Activated naive CD8-positive, alpha-beta T cell treated with anti-CD3 and anti-CD28 coated beads for 36 hours (primary cell): ENCODE measurements at regions not wholly inside any gene's neighbourhood (a gene's known extent, or its start where the extent isn't known, plus 50 kb on each side); places are given as distances from the start of the nearest gene placed in this dataset.
"Not testable (repeated sequence)": the region's sequence is repeated elsewhere in the genome, so short reads cannot be mapped to it uniquely, and the experiment has no call there.

ENCODE experiments used
- DNase-seq: peaks from one replicate; pipeline ENCODE4 v3.0.0; 2021
- H3K27ac Mint-ChIP-seq: one replicate; pipeline ENCODE4 v1.8.0; 2022; ENCODE audit warnings: mild to moderate bottlenecking, moderate library complexity, mixed read lengths
- H3K27me3 Mint-ChIP-seq: one replicate; pipeline ENCODE4 v1.8.0; 2022; ENCODE audit warnings: mild to moderate bottlenecking, mixed read lengths
- H3K36me3 Mint-ChIP-seq: one replicate; pipeline ENCODE4 v1.8.0; 2021; ENCODE audit warnings: mild to moderate bottlenecking, mixed read lengths
- H3K4me1 Mint-ChIP-seq: one replicate; pipeline ENCODE4 v1.8.0; 2021; ENCODE audit warnings: mixed read lengths
- H3K4me3 Mint-ChIP-seq: one replicate; pipeline ENCODE4 v1.8.0; 2022; ENCODE audit warnings: mild to moderate bottlenecking, moderate library complexity, mixed read lengths
- H3K9me3 Mint-ChIP-seq: one replicate; pipeline ENCODE4 v1.8.0; 2022; ENCODE audit warnings: mixed read lengths

- Mint-ChIP-seq H3K4me1 (no peaks in the 10 kb centered on the region), H3K36me3 (no peaks in the 10 kb centered on the region), H3K4me3 (no peak overlapping the region), H3K9me3 (peaks cover 10% of the 10 kb centered on the region), H3K27ac (no peak overlapping the region), H3K27me3 (no peaks in the 10 kb centered on the region)
- DNase-seq = no peak
Measured at GRCh38 chr14:83566567-83566966, 1963.4 kb upstream of the FLRT2 start.

GRCh38 chr14:83568141-83568540 is 1961.8 kb upstream of the FLRT2 start:
- Mint-ChIP-seq H3K9me3 (peaks cover 10% of the 10 kb centered on the region), H3K4me1 (no peaks in the 10 kb centered on the region), H3K36me3 (no peaks in the 10 kb centered on the region), H3K4me3 (no peak overlapping the region), H3K27ac (no peak overlapping the region), H3K27me3 (no peaks in the 10 kb centered on the region)
- DNase-seq = no peak

- Mint-ChIP-seq H3K27me3 (no peaks in the 10 kb centered on the region), H3K4me1 (no peaks in the 10 kb centered on the region), H3K36me3 (no peaks in the 10 kb centered on the region), H3K27ac (no peak overlapping the region), H3K9me3 (peaks cover 11% of the 10 kb centered on the region), H3K4me3 (no peak overlapping the region)
- DNase-seq = no peak
Measured at GRCh38 chr14:83575301-83575700, 1954.6 kb upstream of the FLRT2 start.

DNA sequence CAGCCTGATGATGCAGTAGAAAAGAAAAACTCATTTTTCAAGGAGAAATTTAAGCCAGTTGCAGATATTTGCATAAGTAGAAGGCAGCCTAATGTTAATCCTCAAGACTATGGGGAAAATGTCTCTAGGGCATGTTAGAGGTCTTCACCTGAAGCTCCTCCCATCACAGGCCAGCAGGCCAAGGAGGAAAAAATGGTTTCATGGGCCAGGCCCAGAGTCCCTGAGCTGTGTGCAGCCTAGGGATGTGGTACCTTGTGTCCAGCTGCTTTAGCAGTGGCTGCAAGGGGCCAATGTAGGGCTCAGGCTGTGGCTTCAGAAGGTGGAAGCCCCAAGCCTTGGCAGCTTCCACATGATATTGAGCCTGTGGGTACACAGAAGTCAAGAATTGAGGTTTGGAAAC is 1946.7 kb upstream of the FLRT2 start:
- no peak for DNase-seq
- Mint-ChIP-seq H3K4me3 (no peak overlapping the region), H3K36me3 (no peaks in the 10 kb centered on the region), H3K27ac (no peak overlapping the region), H3K4me1 (no peaks in the 10 kb centered on the region), H3K9me3 (peaks cover 6% of the 10 kb centered on the region), H3K27me3 (no peaks in the 10 kb centered on the region)

- DNase-seq = no peak
- Mint-ChIP-seq H3K27ac (no peak overlapping the region), H3K9me3 (peaks cover 9% of the 10 kb centered on the region), H3K4me1 (no peaks in the 10 kb centered on the region), H3K27me3 (no peaks in the 10 kb centered on the region), H3K36me3 (no peaks in the 10 kb centered on the region), H3K4me3 (no peak overlapping the region)
Measured at GRCh38 chr14:83594874-83595273, 1935.1 kb upstream of the FLRT2 start.

DNA sequence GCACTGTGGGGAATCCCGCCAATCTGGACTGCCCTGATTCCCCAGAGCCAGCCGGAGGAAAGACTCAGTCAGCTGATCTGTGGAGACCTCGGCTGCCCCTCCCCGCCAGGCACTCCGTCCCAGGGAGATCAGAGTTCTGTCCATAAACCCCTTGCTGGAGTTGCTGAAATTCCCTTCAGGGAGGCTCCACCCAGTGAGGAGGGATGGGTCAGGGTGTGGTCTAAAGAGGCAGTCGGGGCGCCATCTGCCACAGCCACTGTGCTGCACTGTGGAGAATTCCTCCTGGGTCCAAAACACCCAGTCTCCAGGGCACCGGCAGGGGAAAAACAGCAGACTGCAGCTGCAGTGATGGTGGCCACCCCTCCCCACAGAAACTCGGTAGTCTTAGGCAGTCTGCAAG is 1922.3 kb upstream of the FLRT2 start:
- no peak for DNase-seq
- Mint-ChIP-seq H3K4me3 (no peak overlapping the region), H3K27ac (no peak overlapping the region), H3K4me1 (no peaks in the 10 kb centered on the region), H3K36me3 (no peaks in the 10 kb centered on the region), H3K27me3 (no peaks in the 10 kb centered on the region), H3K9me3 (peaks cover 18% of the 10 kb centered on the region)

GRCh38 chr14:83611491-83611890 is 1918.5 kb upstream of the FLRT2 start:
- peaks cover 7% of the 10 kb centered on the region for H3K9me3 Mint-ChIP-seq
- H3K27me3 Mint-ChIP-seq = no peaks in the 10 kb centered on the region
- no peak for DNase-seq
- H3K36me3 Mint-ChIP-seq = no peaks in the 10 kb centered on the region
- no peak overlapping the region for H3K4me3 Mint-ChIP-seq
- H3K4me1 Mint-ChIP-seq = no peaks in the 10 kb centered on the region
- no peak overlapping the region for H3K27ac Mint-ChIP-seq

DNA sequence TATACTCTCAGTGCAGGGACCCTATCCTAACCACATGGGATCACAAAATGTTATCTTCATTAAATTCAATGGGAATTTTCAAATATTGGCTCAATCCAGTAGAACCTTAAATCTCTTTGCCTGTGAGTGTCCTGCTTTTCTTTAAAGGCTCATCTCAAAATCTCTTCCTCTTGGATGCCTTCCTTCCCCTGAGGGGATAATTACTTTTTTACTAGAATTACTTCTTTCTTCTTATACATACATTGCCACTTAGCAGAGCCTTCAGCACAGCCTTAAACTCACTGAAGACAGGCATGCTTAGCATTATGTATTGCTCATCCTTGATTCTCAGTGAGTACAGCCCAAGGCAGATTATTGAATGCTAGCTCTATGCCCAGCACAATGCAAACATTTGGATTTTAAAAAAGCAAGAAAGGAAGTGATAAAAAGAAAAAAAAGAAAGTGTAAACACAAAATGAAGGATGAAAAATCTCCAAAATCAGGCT is 1918.0 kb upstream of the FLRT2 start:
- no peaks in the 10 kb centered on the region for H3K4me1 Mint-ChIP-seq
- H3K9me3 Mint-ChIP-seq = peaks cover 5% of the 10 kb centered on the region
- no peak overlapping the region for H3K4me3 Mint-ChIP-seq
- H3K27me3 Mint-ChIP-seq = no peaks in the 10 kb centered on the region
- H3K36me3 Mint-ChIP-seq = no peaks in the 10 kb centered on the region
- H3K27ac Mint-ChIP-seq = no peak overlapping the region
- no peak for DNase-seq

DNA sequence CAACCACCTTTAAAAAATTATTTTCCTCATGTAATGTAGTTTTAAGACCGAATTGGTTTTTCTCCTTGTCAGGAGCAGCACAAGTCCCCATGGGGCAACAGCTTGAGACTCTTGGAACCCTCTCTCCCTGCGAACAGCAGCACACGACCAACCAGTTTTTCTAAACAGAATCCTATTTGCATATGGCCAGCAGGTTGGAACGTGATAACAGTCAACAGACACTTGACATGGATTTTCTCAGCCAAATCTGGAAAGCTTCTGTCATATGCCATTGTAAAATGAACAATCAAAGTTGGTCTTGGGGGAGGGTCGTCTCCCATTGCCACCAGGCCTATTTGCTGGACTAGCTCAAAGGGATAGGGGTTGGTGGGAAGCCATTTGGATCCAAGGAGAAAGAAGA is 1915.0 kb upstream of the FLRT2 start:
- Mint-ChIP-seq H3K4me1 (no peaks in the 10 kb centered on the region), H3K4me3 (no peak overlapping the region), H3K27me3 (no peaks in the 10 kb centered on the region), H3K27ac (no peak overlapping the region), H3K9me3 (peaks cover 10% of the 10 kb centered on the region), H3K36me3 (no peaks in the 10 kb centered on the region)
- no peak for DNase-seq

DNA sequence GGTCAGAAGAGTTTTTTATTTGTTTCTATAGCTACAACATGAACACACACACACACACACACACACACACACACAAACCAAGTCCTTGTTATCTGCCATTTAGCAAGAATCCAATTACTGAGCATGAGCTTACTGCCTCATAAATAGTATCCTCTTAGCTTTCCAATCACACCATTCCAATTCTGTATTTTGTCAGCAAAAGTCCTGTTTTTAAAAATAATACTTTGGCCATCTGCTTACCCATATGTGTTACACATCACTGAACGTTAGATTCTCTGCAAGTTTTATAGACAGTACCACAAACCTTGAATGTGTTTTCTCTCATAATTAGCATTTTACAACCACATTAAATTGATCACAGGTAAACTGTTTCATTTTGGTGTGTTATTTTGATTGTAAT is 1905.4 kb upstream of the FLRT2 start:
- DNase-seq = no peak
- Mint-ChIP-seq H3K36me3 (no peaks in the 10 kb centered on the region), H3K4me3 (no peak overlapping the region), H3K4me1 (no peaks in the 10 kb centered on the region), H3K27ac (no peak overlapping the region), H3K9me3 (peaks cover 9% of the 10 kb centered on the region), H3K27me3 (no peaks in the 10 kb centered on the region)

- H3K27ac Mint-ChIP-seq = no peak overlapping the region
Measured at GRCh38 chr14:83632375-83632774, 1897.6 kb upstream of the FLRT2 start.

GRCh38 chr14:83638748-83639504 is 1891.0 kb upstream of the FLRT2 start:
- H3K36me3 Mint-ChIP-seq = no peaks in the 10 kb centered on the region
- no peaks in the 10 kb centered on the region for H3K27me3 Mint-ChIP-seq
- peaks cover 7% of the 10 kb centered on the region for H3K9me3 Mint-ChIP-seq

More at GRCh38 chr14:83632375-83632774, 1897.6 kb upstream of the FLRT2 start:
- DNase-seq = no peak
- H3K36me3 Mint-ChIP-seq = no peaks in the 10 kb centered on the region
- no peak overlapping the region for H3K4me3 Mint-ChIP-seq
- no peaks in the 10 kb centered on the region for H3K4me1 Mint-ChIP-seq
- H3K9me3 Mint-ChIP-seq = peaks cover 13% of the 10 kb centered on the region
- no peaks in the 10 kb centered on the region for H3K27me3 Mint-ChIP-seq

DNA sequence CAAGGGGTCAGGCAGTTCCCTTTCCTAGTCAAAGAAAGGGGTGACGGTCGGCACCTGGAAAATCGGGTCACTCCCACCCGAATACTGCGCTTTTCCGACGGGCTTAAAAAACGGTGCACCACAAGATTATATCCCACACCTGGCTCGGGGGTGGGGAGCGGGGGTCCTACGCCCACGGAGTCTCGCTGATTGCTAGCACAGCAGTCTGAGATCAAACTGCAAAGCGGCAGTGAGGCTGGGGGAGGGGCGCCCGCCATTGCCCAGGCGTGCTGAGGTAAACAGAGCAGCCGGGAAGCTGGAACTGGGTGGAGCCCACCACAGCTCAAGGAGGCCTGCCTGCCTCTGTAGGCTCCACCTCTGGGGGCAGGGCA is 1890.5 kb upstream of the FLRT2 start:
- not testable (repeated sequence) for H3K27me3 Mint-ChIP-seq, H3K4me1 Mint-ChIP-seq, DNase-seq, H3K27ac Mint-ChIP-seq, H3K36me3 Mint-ChIP-seq, H3K4me3 Mint-ChIP-seq, H3K9me3 Mint-ChIP-seq

More at GRCh38 chr14:83638748-83639504, 1891.0 kb upstream of the FLRT2 start:
- Mint-ChIP-seq H3K27ac (no peak overlapping the region), H3K4me3 (no peak overlapping the region), H3K4me1 (no peaks in the 10 kb centered on the region)
- DNase-seq = no peak

DNA sequence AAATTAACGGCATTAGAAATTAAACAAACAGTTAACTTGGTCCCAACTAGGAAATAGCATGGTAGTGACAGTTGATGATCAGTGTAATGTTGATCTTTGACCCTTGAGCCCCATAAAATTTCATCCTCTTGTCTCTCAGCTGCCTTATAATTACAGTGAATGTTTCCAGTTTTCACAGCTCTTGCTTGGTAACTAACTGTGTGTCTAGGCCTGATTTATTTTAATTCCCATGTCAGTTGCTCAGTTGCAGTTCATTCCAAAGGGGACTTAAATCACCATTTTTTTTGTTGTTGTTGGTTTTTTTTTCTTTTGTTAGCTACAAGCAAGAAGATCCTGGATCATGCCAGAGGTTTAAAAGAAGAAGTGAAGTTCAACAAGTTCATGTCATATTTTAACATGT is 1883.7 kb upstream of the FLRT2 start:
- DNase-seq = no peak
- H3K36me3 Mint-ChIP-seq = no peaks in the 10 kb centered on the region
- H3K27me3 Mint-ChIP-seq = no peaks in the 10 kb centered on the region
- H3K27ac Mint-ChIP-seq = no peak overlapping the region
- no peaks in the 10 kb centered on the region for H3K4me1 Mint-ChIP-seq
- peaks cover 11% of the 10 kb centered on the region for H3K9me3 Mint-ChIP-seq
- H3K4me3 Mint-ChIP-seq = no peak overlapping the region

- H3K4me1 Mint-ChIP-seq = no peaks in the 10 kb centered on the region
- no peak for DNase-seq
- H3K9me3 Mint-ChIP-seq = peaks cover 4% of the 10 kb centered on the region
- no peak overlapping the region for H3K4me3 Mint-ChIP-seq
- H3K36me3 Mint-ChIP-seq = no peaks in the 10 kb centered on the region
- H3K27ac Mint-ChIP-seq = no peak overlapping the region
- no peaks in the 10 kb centered on the region for H3K27me3 Mint-ChIP-seq
Measured at GRCh38 chr14:83660597-83660996, 1869.3 kb upstream of the FLRT2 start.

DNA sequence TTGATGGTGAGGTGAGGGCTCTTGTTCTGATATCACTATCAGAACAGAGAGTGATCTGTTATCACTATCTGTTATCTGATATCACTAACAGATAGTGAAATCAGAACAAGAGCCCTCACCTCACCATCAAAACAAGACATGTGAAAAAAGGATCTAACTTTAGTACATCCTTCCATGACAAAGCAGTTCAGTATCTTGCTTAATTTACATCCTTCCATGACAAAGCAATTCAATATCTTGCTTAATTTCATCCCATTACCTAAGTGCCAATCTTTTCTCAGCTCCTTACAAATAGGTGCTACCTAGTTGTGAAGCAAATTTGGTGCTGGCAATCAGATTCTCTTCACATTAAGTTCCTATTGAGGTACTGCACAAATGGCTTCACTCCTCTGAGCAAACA is 1865.6 kb upstream of the FLRT2 start:
- Mint-ChIP-seq H3K4me1 (no peaks in the 10 kb centered on the region), H3K4me3 (no peak overlapping the region), H3K36me3 (no peaks in the 10 kb centered on the region), H3K27me3 (no peaks in the 10 kb centered on the region), H3K27ac (no peak overlapping the region), H3K9me3 (peaks cover 9% of the 10 kb centered on the region)
- no peak for DNase-seq
